ENCODE measurements at regions not wholly inside any gene's neighbourhood (a gene's known extent, or its start where the extent isn't known, plus 50 kb on each side); places are given as distances from the start of the nearest gene placed in this dataset.

DNA sequence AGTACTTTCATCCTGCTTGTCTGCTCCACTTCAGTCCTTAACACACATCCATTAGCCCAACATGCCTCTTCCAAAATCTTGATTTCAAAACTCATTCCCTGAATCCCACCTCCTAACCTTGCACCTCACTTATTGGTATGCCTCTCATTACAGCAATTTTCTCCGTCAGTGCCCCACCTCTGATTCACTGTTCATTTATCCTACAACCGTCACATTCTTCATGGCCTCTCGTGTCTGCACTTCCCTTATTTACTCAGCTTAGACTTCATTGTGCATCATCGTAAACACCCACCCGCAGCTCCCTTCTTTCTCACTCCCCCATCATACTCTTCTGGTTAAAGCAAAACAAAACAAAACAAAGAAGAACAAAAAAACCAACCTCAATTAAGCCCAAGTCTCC lies 160.6 kb upstream of the HMGA2 start:
- TF ChIP-seq, protein P1, sequence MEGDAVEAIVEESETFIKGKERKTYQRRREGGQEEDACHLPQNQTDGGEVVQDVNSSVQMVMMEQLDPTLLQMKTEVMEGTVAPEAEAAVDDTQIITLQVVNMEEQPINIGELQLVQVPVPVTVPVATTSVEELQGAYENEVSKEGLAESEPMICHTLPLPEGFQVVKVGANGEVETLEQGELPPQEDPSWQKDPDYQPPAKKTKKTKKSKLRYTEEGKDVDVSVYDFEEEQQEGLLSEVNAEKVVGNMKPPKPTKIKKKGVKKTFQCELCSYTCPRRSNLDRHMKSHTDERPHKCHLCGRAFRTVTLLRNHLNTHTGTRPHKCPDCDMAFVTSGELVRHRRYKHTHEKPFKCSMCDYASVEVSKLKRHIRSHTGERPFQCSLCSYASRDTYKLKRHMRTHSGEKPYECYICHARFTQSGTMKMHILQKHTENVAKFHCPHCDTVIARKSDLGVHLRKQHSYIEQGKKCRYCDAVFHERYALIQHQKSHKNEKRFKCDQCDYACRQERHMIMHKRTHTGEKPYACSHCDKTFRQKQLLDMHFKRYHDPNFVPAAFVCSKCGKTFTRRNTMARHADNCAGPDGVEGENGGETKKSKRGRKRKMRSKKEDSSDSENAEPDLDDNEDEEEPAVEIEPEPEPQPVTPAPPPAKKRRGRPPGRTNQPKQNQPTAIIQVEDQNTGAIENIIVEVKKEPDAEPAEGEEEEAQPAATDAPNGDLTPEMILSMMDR (IDR thresholded peaks at IDR 0.05) = no peak
- no peak for TF ChIP-seq POLR2AphosphoS5 (IDR thresholded peaks at IDR 0.05)
